ENCODE measurements at regions not wholly inside any gene's neighbourhood (a gene's known extent, or its start where the extent isn't known, plus 50 kb on each side); places are given as distances from the start of the nearest gene placed in this dataset.

DNA sequence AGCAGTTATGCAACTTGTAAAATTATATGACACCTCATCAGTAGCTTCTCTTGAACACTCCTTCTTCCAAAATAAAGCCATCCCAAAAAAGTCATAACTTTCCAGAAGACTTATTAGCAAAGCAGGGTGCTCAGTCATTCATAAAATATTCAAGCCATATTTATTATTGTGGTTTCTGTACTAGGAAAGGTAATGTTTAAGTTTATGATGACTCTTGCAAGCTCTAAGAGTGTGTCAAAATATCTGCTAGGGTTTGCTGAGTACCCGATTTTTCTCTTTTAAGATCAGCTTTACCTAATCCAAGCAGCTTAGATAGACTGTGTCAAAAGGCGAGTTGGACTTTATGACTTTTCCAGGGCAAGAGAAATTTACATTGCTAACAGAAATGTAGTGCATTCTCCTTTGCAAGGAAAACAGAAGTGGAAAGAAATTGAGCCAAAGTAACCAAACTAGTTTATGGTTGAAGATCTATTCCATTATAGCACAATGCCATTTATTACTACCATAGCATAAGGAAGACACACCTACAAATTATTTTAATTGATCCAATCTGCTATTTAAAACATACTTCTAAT, 98.0 kb upstream of the SOX6 start (continued):
- TF ChIP-seq RARB (CRISPR knock-in tag; IDR thresholded peaks at IDR 0.05): no peak
- no peak for TF ChIP-seq TOX (CRISPR knock-in tag; IDR thresholded peaks at IDR 0.05; ENCODE audit: borderline replicate concordance)
- no peak for TF ChIP-seq ESRRG (CRISPR knock-in tag; IDR thresholded peaks at IDR 0.05)
- no peak for TF ChIP-seq ISL1 (CRISPR knock-in tag; IDR thresholded peaks at IDR 0.05)

DNA sequence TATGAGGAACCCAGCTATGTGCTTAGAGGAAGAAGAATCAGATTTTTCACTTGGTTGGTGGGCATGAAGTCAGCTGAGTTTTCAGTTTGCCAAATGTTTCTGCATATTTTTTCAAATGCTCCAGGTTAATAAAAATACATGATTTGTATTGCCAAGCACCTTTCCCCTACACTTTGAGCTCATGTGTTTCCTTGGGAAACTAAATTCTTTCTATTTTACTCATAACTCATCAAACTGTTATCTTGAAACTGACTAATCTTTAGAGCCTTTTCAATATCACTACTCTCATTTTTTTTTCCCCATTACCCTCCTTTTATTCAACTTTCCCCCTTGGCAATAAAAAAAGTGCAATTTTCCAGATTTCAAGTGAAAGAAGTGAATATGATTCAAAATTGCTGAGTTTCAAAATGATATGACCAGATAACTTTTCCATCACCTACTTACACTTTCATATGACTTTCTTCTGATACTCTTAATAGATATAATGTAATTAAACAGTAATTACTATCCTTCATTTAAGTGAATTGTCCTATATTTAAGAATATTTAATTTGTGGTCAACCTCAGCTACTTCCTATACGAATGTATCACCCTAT, 91.9 kb upstream of the SOX6 start:
- ATAC-seq: no peak
- no peak for TF ChIP-seq ZFP30 (CRISPR knock-in tag; IDR thresholded peaks at IDR 0.05)
- TF ChIP-seq SNAI2 (CRISPR knock-in tag; IDR thresholded peaks at IDR 0.05): no peak
- no peak for TF ChIP-seq GLIS3 (CRISPR knock-in tag; IDR thresholded peaks at IDR 0.05)
- no peak for TF ChIP-seq ESRRG (CRISPR knock-in tag; IDR thresholded peaks at IDR 0.05)
- no peak for TF ChIP-seq ZC3H10 (CRISPR knock-in tag; IDR thresholded peaks at IDR 0.05)
- TF ChIP-seq, protein P1, sequence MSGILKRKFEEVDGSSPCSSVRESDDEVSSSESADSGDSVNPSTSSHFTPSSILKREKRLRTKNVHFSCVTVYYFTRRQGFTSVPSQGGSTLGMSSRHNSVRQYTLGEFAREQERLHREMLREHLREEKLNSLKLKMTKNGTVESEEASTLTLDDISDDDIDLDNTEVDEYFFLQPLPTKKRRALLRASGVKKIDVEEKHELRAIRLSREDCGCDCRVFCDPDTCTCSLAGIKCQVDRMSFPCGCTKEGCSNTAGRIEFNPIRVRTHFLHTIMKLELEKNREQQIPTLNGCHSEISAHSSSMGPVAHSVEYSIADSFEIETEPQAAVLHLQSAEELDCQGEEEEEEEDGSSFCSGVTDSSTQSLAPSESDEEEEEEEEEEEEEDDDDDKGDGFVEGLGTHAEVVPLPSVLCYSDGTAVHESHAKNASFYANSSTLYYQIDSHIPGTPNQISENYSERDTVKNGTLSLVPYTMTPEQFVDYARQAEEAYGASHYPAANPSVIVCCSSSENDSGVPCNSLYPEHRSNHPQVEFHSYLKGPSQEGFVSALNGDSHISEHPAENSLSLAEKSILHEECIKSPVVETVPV (CRISPR knock-in tag; IDR thresholded peaks at IDR 0.05): no peak
- TF ChIP-seq ZFP3 (CRISPR knock-in tag; IDR thresholded peaks at IDR 0.05): no peak
- no peak for TF ChIP-seq ZNF8 (CRISPR knock-in tag; IDR thresholded peaks at IDR 0.05)
- no peak for TF ChIP-seq ZNF565 (CRISPR knock-in tag; conservative IDR thresholded peaks at IDR 0.05; ENCODE audit: low read depth)
- no peak for TF ChIP-seq POU6F1 (CRISPR knock-in tag; IDR thresholded peaks at IDR 0.05; ENCODE audit: borderline replicate concordance, low read depth)
- TF ChIP-seq RARB (CRISPR knock-in tag; IDR thresholded peaks at IDR 0.05): no peak
- no peak for TF ChIP-seq ARNTL (CRISPR knock-in tag; IDR thresholded peaks at IDR 0.05; ENCODE audit: borderline replicate concordance, low read depth)
- TF ChIP-seq, protein P2, sequence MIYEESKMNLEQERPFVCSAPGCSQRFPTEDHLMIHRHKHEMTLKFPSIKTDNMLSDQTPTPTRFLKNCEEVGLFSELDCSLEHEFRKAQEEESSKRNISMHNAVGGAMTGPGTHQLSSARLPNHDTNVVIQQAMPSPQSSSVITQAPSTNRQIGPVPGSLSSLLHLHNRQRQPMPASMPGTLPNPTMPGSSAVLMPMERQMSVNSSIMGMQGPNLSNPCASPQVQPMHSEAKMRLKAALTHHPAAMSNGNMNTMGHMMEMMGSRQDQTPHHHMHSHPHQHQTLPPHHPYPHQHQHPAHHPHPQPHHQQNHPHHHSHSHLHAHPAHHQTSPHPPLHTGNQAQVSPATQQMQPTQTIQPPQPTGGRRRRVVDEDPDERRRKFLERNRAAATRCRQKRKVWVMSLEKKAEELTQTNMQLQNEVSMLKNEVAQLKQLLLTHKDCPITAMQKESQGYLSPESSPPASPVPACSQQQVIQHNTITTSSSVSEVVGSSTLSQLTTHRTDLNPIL (CRISPR knock-in tag; IDR thresholded peaks at IDR 0.05; ENCODE audit: low read depth): no peak
- TF ChIP-seq, protein P3, sequence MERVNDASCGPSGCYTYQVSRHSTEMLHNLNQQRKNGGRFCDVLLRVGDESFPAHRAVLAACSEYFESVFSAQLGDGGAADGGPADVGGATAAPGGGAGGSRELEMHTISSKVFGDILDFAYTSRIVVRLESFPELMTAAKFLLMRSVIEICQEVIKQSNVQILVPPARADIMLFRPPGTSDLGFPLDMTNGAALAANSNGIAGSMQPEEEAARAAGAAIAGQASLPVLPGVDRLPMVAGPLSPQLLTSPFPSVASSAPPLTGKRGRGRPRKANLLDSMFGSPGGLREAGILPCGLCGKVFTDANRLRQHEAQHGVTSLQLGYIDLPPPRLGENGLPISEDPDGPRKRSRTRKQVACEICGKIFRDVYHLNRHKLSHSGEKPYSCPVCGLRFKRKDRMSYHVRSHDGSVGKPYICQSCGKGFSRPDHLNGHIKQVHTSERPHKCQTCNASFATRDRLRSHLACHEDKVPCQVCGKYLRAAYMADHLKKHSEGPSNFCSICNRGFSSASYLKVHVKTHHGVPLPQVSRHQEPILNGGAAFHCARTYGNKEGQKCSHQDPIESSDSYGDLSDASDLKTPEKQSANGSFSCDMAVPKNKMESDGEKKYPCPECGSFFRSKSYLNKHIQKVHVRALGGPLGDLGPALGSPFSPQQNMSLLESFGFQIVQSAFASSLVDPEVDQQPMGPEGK (CRISPR knock-in tag; IDR thresholded peaks at IDR 0.05; ENCODE audit: borderline replicate concordance): no peak
- no peak for TF ChIP-seq ZNF70 (CRISPR knock-in tag; IDR thresholded peaks at IDR 0.05)
- no peak for TF ChIP-seq TSHZ2 (CRISPR knock-in tag; IDR thresholded peaks at IDR 0.05)
- TF ChIP-seq ISL1 (CRISPR knock-in tag; IDR thresholded peaks at IDR 0.05): no peak
- TF ChIP-seq TCF4 (CRISPR knock-in tag; IDR thresholded peaks at IDR 0.05; ENCODE audit: borderline replicate concordance): no peak

GRCh38 chr11:16441461-16441860, 85.1 kb upstream of the SOX6 start:
- no peak for ATAC-seq
- TF ChIP-seq, protein P3 (CRISPR knock-in tag; IDR thresholded peaks at IDR 0.05; ENCODE audit: borderline replicate concordance): no peak
- TF ChIP-seq SNAI2 (CRISPR knock-in tag; IDR thresholded peaks at IDR 0.05): no peak
- no peak for TF ChIP-seq POU6F1 (CRISPR knock-in tag; IDR thresholded peaks at IDR 0.05; ENCODE audit: borderline replicate concordance, low read depth)
- TF ChIP-seq ZFP3 (CRISPR knock-in tag; IDR thresholded peaks at IDR 0.05): no peak
- TF ChIP-seq TSHZ2 (CRISPR knock-in tag; IDR thresholded peaks at IDR 0.05): no peak
- TF ChIP-seq ESRRG (CRISPR knock-in tag; IDR thresholded peaks at IDR 0.05): no peak

All from SK-N-SH treated with all-trans-retinoic acid at 6 μM for 48 hours (cell line).